GM12801 (cell line): ENCODE measurements at regions not wholly inside any gene's neighbourhood (a gene's known extent, or its start where the extent isn't known, plus 50 kb on each side); places are given as distances from the start of the nearest gene placed in this dataset.

ENCODE experiments used
- CTCF ChIP-seq: IDR thresholded peaks from one replicate; pipeline ENCODE4 v1.5.1; 2011; ENCODE audit warnings: control low read depth; ENCODE audit not compliant: insufficient read length; ENCODE audit errors: extremely low read depth

DNA sequence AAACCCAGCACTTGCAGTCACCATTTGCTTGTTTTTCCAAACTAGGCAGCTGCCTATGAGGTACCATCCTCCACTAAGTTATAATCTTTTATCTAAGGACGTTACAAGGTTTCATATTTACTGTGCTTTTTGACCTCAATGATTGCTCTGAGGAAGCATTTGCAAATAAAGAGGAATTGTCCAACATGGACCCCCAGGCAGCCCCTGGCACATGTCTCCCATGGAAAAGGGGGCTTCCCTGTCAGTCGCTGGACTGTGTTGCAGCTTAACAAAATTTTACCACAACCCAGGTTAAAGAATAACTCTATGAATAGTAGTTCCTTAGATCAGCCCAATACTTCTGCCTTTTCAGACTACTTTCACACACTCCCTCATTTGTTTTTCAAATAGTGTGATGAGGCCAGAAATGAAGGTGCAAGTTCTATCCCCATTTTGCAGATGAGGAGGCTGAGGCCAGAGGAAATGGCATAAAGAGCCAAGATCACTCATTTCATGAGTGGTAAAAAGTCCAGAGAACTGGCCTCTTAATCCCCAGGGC, 52.8 kb upstream of the ZPBP start:
- no peak for TF ChIP-seq CTCF

DNA sequence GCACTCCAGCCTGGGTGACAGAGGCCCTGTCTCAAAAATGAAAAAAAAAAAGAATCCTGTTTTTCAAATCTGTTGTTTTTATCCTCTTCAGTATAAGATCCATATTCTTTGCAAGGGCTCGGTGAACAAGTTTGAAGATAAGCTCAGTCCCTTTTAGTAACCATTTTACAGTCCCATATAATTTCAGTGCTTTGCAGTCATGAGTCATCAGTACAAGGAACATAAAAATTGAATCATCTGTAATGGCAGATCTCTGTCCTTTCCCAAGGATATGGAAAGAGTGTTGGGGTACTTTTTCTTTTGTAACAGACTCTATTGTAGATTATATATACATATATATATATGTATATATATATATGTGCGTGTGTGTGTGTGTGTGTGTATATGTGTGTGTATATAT, 52.2 kb upstream of the ZPBP start:
- no peak for TF ChIP-seq CTCF
